Mononuclear cell (primary cell): ENCODE measurements at regions not wholly inside any gene's neighbourhood (a gene's known extent, or its start where the extent isn't known, plus 50 kb on each side); places are given as distances from the start of the nearest gene placed in this dataset.

ENCODE experiments used
- H3K27me3 ChIP-seq: 2 replicates; pipeline ENCODE4 v1.6.0; 2011; ENCODE audit warnings: low read length, control low read depth; ENCODE audit not compliant: insufficient read depth
- H3K4me1 ChIP-seq: 2 replicates; pipeline ENCODE4 v1.5.1; 2011; ENCODE audit warnings: mild to moderate bottlenecking, low read length, control low read depth; ENCODE audit not compliant: insufficient read depth
- H3K4me3 ChIP-seq: 2 replicates; pipeline ENCODE4 v1.5.1; 2011; ENCODE audit warnings: mild to moderate bottlenecking, low read length, moderate library complexity
- H3K9me3 ChIP-seq: 2 replicates; pipeline ENCODE4 v1.5.1; 2011; ENCODE audit warnings: low read depth, mild to moderate bottlenecking, control low read depth, low read length

- Histone ChIP-seq H3K4me3 (no peak overlapping the region), H3K27me3 (no peaks in the 10 kb centered on the region), H3K9me3 (no peaks in the 10 kb centered on the region), H3K4me1 (no peaks in the 10 kb centered on the region)
Observed at GRCh38 chr2:2765839-2766495, 434.9 kb upstream of the MYT1L start.

DNA sequence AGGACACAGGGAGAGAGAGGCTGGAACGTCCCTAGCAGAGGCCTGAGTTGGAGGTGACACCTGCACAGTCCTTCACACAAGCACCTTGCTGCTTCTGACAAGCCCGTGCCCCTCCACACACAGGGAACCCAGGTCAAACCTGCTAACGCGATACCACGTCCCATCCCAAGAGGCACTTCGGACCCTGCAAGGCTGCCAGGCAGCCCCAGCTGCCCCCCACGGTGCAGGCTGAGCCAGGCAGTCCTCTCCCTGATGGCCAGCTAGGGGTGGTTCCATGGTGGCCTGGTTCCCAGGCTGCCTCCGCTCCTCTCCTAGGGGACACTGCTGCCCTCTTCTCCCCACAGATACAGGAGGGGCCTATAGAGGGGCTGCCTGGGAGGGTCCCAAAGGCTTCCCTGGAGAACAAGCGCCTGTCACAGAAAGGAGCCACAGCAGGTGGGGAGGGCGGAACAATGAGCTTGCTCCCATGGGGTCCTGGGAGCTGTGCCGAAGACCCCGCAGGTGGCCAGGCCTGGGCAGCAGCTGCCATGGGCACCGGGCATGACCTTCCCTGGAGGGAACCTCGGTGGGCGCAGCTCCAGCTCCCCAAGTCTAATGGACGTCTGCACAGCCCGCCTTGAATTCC lies 434.2 kb upstream of the MYT1L start:
- H3K4me1 ChIP-seq: no peaks in the 10 kb centered on the region
- no peaks in the 10 kb centered on the region for H3K27me3 ChIP-seq
- H3K4me3 ChIP-seq: no peak overlapping the region
- H3K9me3 ChIP-seq: no peaks in the 10 kb centered on the region

- Histone ChIP-seq H3K27me3 (no peaks in the 10 kb centered on the region), H3K4me3 (no peak overlapping the region), H3K4me1 (no peaks in the 10 kb centered on the region)
Observed at GRCh38 chr2:2764739-2765138, 433.7 kb upstream of the MYT1L start.

GRCh38 chr2:2764001-2764355 lies 432.9 kb upstream of the MYT1L start:
- Histone ChIP-seq H3K27me3 (no peaks in the 10 kb centered on the region), H3K4me1 (no peaks in the 10 kb centered on the region), H3K4me3 (no peak overlapping the region), H3K9me3 (no peaks in the 10 kb centered on the region)

More at GRCh38 chr2:2764739-2765138, 433.7 kb upstream of the MYT1L start:
- H3K9me3 ChIP-seq: no peaks in the 10 kb centered on the region

DNA sequence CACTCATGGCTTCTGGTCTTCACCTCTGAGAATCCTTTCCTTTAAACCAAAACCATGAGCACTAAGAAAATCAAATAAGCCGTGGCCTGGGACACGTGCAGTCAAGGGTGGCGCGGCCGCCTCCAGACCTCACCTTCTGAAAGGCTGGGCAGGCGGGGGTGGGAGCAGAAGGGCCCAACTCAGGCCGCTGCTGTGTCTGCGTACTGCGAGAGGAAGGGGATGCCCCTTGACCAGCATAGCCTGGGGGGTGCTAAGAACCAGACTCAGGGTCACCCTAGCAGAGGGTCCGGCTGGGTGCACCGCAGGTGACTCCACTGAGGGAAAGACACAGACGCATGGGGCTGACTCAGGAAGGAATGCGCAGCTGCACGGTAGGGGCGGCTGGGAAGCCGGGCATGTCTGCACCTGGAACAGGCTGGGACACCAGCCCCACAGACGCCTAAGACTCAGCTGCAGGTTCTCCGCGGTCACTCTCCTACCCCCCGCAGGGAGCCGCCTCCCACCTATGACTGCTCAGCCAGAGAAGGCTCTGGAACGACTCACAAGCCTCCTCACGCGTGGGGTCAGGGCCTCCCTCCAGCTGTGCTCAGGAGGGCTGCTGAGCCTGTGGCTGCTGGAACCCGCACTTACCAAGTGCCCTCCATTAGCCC lies 432.4 kb upstream of the MYT1L start:
- H3K27me3 ChIP-seq: no peaks in the 10 kb centered on the region
- H3K4me3 ChIP-seq: no peak overlapping the region
- no peaks in the 10 kb centered on the region for H3K9me3 ChIP-seq
- no peaks in the 10 kb centered on the region for H3K4me1 ChIP-seq

DNA sequence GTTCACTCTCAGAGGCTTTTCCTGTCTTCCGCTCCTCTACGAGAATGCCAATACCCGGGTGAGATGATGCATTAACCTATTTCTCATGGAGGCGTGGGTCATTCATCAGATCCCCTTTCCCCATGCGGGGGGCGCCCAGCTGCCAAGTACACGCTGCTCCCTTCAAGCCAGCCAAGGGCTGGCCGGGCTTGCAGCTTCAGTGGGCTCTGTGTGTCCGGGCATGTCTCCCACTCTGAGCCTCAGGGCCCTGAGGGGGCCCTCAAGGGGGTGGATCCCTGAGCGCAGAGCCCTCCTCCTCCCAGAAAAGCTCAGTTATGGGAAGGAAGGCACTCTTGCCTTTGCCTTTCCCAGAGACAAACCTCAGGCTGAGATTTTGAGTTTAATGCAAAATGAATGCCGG lies 431.8 kb upstream of the MYT1L start:
- Histone ChIP-seq H3K4me3 (no peak overlapping the region), H3K27me3 (no peaks in the 10 kb centered on the region), H3K9me3 (no peaks in the 10 kb centered on the region), H3K4me1 (no peaks in the 10 kb centered on the region)

DNA sequence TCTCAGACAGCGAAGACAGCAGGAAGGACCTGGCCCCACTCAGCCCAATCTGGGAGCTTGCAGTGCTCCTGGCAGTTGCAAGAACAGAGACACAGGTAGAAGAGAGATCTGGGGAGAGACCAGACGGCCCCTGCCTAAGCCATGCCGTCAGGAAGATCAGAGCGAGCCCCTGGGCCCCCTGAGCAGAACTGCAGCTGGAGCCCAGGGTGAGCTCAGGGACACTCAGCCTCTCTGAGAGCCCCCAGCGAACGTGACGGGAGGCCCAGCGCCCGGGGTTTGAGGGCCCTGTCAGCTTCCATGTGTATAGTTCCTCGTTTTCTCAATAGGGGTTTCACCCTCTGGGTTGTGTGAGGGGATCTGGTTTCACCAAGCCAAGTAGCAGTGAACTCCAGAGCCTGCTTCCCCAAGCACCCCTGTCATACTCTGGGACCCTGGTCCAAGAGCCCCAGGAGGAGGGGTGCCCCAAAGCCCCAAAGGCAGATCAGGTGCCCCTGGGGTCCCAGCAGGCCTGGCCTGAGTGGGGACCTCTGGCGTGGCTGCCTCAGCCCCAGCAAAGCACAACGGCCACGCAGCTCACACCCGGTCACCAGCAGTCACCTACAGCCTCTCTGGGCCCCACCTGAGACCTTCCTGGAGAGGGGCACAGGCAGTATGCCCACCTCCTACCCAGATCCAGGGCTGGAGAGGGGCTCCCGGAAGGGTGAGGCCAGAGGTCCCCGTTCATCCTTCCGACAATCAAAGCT lies 431.3 kb upstream of the MYT1L start:
- Histone ChIP-seq H3K9me3 (no peaks in the 10 kb centered on the region), H3K27me3 (no peaks in the 10 kb centered on the region), H3K4me1 (no peaks in the 10 kb centered on the region), H3K4me3 (no peak overlapping the region)

- Histone ChIP-seq H3K27me3 (no peaks in the 10 kb centered on the region), H3K4me1 (no peaks in the 10 kb centered on the region), H3K9me3 (no peaks in the 10 kb centered on the region), H3K4me3 (no peak overlapping the region)
Observed at GRCh38 chr2:2758793-2759367, 427.8 kb upstream of the MYT1L start.

GRCh38 chr2:2757764-2758163 lies 426.7 kb upstream of the MYT1L start:
- H3K4me1 ChIP-seq: no peaks in the 10 kb centered on the region
- no peaks in the 10 kb centered on the region for H3K27me3 ChIP-seq
- H3K4me3 ChIP-seq: no peak overlapping the region
- no peaks in the 10 kb centered on the region for H3K9me3 ChIP-seq

- H3K9me3 ChIP-seq: no peaks in the 10 kb centered on the region
- no peaks in the 10 kb centered on the region for H3K4me1 ChIP-seq
- H3K4me3 ChIP-seq: no peak overlapping the region
Observed at GRCh38 chr2:2756886-2757285, 425.8 kb upstream of the MYT1L start.

GRCh38 chr2:2755990-2756389 lies 424.9 kb upstream of the MYT1L start:
- no peak overlapping the region for H3K4me3 ChIP-seq
- no peaks in the 10 kb centered on the region for H3K4me1 ChIP-seq
- no peaks in the 10 kb centered on the region for H3K9me3 ChIP-seq
- H3K27me3 ChIP-seq: no peaks in the 10 kb centered on the region

More at GRCh38 chr2:2756886-2757285, 425.8 kb upstream of the MYT1L start:
- H3K27me3 ChIP-seq: no peaks in the 10 kb centered on the region

- Histone ChIP-seq H3K27me3 (no peaks in the 10 kb centered on the region), H3K9me3 (no peaks in the 10 kb centered on the region), H3K4me1 (no peaks in the 10 kb centered on the region), H3K4me3 (no peak overlapping the region)
Observed at GRCh38 chr2:2754940-2755339, 423.9 kb upstream of the MYT1L start.

DNA sequence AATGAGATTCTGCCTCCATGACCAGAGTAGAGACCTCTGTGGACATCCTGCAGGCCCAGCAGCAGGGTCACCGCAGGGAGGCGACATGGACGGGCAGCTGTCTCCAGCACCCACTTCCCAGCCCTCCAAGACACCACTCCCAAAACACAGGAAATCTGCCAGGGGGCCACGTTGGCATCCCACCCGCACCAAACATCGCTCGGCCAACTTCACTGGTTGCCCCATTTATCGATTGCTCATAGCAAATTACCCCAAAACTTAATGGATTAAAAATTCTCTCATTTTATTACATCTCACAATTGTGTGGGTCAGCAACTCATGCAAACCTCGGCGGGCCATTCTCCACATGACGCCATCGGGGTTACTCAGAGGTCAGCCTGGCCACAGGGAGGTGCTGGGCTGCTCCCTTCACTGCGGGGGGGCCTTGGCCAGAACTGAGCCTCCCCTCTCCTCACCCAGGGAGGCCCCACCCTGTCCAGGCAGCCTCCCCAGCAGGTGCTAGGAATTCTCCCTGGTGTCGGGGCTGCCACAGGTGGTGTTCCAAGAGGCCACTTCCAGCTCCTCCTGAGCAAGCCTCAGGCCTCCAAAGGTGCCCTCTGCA lies 420.7 kb upstream of the MYT1L start:
- H3K4me3 ChIP-seq: no peak overlapping the region
- H3K27me3 ChIP-seq: no peaks in the 10 kb centered on the region
- no peaks in the 10 kb centered on the region for H3K9me3 ChIP-seq
- no peaks in the 10 kb centered on the region for H3K4me1 ChIP-seq

DNA sequence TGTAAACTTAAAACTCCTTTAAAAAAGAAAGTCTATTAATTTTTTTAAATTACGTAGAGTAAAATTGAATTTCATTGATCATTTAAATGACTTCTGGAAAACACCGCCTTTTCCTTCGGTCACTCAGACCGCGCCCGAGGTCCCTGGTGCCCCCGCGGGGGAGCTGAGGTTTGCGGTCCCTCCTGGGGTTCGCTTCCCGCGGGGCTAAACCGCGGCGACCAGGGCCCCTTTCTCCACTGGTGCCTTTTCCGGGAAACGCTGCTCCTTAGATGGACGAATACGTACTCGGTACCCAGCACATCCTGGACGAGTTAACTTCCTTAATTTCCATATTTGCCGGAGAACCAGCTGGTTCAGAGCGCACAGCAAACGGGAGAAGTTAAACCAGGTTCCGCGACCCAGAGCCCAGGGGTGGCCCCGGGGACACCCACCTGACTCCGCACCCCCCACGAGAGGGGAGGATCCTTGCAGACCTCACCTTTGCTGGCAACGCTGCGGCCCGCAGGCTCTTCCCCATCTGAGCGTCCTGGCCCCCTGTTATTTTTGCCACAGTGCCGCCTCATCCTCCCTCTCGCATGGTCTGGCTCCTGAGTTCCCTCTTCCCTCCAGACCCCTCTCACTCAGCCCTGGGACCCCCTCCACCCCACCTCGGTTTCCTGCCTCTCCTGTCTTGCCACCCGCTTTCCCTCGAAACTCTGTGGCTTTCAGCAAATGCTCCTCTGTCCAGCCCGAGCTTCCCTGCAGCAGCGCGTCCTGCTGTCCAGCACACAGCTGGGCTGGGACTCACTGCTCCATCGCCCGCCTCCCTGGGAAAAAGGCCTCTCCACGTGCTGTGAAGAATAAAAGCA lies 420.0 kb upstream of the MYT1L start:
- no peak overlapping the region for H3K4me3 ChIP-seq
- H3K9me3 ChIP-seq: no peaks in the 10 kb centered on the region
- H3K27me3 ChIP-seq: no peaks in the 10 kb centered on the region
- no peaks in the 10 kb centered on the region for H3K4me1 ChIP-seq
